ENCODE measurements at regions not wholly inside any gene's neighbourhood (a gene's known extent, or its start where the extent isn't known, plus 50 kb on each side); places are given as distances from the start of the nearest gene placed in this dataset.

DNA sequence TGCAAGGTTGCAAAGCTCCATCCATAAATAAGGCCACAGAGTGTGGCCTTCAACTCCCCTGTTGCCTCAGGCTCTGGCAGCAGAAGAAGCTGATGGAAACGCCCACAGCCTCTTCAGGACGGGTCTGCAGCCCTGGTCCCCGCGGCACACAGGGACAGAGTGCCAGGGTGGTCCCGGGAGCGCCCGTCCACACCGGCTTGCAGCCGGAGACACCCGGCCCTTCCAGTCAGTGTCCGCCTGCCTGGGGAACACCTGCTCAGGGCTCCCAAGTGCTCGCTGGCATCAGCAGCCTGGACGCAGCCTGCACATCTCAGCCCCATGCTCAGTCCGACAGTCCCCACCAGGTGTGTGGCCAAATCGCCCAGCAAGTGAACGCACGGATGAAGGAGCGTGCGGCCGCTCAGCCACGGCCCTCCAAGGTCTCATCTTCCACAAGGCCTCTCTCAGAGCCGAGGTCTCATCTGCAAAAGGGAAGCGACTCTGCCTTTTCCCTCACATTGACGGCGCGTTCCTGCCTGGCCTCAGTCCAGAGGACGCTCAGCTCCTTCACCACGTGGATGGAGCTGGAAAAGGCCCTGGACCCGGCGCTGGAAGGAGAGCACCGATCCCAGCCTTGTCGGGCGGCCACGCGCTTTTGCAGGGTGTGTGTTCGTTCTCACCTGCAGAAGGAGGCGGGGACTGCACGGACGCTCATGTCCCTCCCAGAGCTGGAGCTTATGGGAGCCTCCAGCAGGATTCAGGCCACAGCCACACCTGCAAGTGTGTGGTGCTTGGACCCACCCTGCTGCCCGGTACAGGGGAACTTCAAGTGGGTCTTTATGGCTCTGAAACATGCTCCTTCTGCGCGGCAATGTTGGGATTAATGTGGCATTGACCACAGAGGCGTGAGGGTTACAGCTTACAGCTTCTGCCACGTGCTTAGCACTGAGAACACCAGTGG is 180.4 kb downstream of the DLL1 start:
- no peak for DNase-seq

DNA sequence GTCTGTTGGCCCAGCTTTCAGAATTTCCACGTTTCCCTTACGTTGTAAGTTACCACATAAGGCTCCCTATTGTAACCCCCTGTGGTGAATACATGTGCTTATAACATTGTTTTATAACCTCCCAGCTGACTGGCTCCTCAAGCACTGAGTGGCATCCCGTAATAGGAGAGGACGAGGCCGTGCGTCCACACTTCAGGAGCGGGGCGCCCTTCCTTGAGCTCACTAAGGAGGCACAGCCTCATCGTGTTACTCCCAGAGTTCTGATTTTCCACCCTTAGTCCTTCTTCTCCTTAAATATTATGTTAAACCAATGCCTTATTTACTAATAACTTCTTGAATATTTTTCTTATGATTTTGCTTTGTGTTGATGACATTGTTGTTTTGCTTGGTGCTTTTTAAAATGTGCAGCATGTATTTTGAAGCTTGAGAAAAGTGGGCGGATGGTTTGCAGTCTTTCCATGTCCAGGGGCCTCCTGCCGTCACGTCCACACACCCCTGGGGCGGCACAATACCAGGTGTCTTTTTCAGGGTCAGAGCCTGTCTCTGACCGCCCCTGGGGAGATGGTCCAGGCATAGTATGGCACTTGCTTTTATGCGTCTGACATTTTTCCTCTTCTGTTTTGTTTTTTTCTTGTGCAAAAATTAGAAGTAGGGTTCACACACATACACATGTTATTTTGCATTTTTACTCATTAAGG is 181.8 kb downstream of the DLL1 start:
- no peak for DNase-seq

DNA sequence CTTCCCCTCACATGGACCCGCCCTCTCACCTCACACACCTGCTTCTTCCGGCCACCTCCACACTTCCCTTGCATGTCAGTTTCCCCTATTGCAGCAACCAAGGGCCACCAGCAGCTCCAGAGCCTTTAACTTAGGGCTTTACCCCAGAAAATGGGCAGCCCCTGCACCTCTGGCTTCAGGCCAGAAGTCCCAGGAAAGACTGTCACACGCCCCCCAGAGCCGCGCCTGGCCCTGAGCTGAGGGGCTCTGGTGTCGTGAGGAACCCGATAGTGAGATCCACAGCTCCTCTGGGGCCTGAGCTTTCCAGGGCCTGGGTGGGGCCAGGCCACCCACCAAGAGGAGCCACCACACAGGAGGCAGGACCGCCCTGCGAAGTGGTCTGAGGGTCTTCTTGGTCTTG is 182.4 kb downstream of the DLL1 start:
- no peak for DNase-seq

DNA sequence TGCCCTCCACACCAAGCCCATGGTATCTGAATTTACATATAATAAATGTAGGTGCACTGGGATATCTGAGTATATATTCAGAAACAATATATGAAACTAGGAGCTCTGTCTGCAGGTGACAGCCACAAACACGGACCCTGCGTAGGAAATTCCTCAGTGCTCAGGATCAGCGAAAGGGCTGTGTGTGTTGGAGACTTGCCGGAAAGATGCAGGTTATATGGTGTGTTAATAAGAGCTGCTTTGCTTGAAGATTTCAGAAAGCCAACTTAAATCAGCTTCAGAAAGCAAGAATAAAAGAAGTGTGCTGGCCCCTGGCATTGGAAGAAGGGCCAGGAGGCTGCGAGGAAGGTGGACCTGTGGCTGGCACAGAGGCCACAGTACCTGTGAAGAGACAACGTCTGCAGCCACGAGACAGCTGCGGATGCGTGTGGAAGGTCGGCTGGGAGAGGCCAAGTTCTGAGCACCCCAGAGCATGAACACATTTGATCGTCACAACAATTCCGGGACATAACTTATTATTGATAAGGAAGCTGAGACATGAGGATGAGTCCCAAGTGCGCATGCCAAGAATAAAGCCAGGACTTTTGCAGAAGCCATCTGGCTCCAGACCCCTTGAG is 183.2 kb downstream of the DLL1 start:
- no peak for DNase-seq

DNA sequence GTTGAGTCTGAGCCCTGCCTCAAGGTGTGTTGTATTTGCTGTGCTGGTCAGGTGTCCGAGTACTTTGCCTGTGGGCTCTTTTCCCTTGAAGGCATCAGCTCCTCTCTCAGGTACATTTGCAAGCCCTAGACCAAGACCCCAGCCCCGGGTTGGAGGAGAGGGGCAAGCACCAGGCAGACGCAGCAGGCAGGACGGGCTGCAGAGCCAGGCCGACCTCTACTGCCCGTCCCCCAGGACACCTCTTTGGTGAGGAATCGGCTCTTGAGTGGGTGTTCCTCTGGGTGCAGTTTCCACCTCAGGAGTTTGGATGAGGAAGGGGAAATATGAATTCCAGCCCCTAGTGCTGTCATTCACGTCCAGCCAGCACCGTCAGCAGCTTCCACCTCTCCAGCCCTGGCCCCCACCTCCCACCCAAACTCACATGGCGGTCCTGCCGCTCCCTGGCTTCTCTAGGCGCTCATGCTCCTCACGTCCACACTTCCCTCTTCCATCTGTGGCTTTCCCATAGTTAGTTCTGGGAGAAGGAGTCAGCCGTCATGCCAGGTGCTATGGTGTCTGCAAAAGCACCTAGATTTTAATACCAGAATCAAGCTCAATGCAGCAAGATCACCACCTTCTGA is 183.9 kb downstream of the DLL1 start:
- DNase-seq: no peak

DNA sequence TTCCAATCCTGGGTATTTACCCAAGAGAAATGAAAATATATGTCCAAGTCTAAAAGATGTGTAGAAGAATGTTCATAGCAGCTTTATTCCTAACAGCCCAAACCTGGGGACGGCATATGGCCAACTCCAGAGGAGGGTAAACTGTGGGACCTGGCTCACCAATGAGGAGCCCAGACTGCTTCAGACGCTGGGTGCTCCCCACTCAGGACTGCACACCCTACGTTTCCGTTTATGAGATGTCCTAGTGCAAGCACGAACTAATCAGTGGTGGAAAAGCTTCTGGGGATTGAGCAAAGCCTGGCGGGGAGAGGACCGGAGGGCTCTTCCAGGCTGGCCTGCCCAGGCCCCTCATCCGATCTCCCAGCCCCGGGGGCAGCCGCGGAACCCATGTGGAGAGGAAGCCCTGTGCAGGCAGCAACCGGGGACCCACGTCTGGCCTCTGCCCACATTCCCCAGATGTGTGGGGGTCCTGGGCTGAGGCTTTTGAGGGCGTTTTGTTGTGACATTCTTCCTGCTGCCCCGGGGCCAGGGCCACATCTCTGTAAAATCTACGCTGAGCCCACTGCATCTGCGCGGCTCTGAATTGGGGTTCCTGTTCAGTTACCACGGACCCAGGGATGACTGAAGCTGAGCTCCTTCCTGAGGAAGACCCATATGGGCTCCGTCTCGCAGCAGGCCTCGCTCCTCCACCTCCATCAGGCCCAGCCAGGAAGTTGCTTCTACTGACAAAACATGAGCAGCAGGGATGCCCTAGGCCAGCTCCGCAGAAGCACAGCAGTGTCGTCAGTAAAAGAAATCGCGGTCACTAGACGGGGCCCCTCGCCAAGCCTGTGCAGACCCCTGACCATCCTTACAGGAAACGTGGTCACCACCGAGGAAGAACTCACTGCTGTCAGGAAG is 188.0 kb downstream of the DLL1 start:
- DNase-seq: no peak

DNA sequence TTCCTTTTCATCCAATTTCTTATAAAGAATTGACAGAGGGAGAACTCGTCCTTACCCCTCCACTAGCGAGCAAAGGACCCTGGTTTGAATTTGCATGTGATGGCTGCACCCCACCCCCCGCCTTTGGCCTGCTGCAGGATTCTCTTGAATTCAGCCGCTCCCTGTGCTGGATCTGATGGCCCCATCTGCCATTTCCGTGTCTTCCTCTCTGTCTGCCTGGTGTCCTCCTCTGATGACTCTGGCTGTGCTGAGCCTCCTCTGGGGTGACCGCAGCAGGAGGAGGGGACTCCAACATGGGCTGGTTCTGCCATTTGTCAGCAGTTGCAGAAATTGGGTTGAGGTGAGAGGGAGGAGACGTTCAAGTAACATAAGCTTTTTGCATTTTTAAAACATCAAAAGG is 188.8 kb downstream of the DLL1 start:
- DNase-seq: no peak

DNA sequence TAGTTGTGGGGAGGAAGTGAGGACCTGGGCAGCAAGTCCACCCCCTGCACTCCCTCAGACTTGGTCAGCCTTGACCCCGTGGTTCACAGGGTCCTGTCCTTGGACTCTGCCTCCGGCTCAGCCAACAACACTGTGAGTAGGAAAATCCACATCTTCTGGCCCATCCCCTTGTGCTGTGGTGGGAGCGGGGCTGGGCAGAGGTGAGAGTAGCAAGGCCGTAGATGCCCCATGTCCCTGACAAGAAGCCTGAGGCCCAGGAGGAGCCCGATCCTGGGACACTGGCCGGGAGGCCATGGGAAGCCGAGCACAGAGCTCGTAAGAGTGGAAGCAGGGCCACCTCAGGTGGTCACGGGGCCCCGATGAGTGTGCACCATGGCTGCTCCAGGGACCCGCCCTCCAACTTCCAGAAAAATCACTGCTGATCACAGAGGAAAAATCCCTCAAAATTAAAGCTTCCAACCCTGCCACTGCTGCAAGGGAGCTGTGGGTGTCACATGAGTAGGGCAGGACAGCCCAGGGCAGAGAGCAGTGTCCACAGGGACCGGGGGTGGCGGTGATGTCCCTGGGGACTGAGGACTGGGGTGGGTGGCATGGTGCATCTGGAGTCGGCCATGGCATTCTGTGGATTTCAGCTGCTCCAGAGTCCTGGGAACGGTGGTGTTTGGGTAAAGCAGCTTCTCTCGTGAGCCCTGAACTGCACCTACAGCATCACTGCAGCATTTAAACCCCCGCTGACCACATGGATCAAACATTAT is 189.4 kb downstream of the DLL1 start:
- DNase-seq: no peak

DNA sequence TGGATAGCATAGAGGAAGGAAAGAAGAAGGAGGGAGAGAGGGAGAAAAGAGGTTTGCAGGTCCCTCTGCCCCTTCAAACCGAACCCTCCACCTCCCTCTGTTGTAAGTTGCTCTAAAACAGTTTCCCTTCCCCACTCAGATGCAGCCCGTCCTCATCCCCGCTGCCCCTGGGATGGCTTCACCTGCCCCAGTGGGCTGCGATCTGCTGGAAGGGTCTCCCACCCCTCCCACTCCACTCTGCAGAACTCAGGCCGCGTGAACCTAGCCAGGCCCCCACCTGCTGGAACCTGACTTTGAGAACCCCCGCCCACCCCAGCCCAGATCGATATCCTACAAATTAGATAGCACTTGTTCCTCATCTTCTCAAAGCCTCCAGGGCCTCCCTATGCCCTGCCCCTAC is 190.8 kb downstream of the DLL1 start:
- DNase-seq: no peak

DNA sequence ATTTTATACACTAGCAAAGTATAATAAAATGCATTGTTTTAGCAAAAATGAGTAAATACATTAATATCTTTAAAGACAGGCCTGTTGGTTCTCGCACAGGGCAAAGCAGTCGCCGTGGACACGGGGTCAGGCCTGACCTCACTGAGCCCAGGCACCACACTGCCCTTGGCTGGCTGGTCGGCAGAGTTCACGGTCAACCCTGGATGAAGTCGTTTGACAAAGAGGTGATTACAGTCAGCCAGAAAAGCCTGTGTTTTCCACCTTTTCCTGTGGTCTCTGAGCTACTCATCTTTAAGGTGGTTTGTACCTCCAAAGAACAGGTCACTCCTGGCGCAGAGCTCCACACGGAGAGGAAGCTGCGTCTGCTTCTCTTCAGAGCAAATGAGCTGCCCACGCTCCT is 191.5 kb downstream of the DLL1 start:
- DNase-seq: no peak

DNA sequence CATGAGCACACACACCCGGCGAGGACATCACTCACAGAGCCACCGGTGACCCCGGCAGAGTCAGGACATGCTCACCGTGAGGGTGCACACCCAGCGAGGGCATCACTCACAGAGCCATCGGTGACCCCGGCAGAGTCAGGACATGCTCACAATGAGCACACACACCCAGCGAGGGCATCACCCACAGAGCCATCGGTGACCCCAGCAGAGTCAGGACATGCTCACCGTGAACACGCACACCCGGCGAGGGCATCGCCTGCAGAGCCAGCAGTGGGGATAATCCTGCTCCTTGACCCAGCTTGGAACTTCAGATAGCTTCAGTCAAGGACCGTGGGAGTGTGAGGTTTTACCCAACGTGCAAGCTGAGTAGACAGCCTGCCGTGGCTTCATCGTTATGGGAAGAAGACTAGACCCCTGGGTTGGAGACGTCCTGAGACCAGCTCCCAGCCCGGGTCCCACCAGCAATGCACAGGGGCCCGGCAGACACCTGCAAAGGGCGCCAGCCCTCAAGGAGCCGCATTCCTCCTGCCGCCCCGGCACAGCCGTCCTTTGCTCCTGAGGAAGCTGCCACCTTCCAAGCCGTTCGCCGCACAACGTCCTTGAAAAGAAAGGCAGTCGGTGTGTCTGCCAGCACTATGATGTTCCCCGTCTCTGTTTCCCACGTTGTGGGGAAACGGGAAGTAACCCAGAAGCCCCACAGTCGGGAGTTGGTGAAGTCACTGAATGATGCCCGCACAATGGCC is 192.3 kb downstream of the DLL1 start:
- DNase-seq: no peak

DNA sequence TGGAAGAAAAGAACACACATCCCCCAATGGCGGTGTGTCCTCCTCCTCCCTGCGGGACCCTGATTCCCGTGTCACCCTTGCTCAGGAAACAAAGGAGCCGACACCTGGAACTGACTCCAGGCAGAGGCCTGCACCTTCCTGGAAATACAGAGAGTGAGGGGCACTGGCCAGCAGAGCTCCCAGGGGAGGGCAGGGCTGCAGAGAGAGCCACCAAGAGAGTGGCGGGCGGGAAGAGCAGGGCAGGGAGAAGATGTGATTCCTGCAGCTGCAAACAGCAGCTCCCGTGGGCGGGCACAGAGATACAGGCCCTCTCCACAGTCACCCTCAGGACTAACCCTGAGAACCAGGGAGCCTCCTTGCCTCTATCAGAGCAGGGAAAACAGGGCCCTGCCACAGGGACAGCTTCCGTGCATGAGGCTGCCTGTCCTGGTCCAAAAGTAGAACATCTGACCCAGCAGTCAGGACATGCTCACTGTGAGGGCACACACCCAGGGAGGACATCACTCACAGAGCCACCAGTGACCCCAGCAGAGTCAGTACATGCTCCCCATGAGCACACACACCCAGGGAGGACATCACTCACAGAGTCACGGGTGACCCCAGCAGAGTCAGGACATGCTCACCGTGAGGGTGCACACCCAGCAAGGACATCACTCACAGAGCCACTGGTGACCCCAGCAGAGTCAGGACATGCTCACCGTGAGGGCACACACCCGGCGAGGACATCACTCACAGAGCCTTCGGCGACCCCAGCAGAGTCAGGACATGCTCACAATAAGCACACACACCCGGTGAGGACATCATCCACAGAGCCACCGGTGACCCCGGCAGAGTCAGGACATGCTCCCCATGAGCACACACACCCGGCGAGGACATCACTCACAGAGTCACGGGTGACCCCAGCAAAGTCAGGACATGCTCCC is 193.1 kb downstream of the DLL1 start:
- DNase-seq: no peak

DNA sequence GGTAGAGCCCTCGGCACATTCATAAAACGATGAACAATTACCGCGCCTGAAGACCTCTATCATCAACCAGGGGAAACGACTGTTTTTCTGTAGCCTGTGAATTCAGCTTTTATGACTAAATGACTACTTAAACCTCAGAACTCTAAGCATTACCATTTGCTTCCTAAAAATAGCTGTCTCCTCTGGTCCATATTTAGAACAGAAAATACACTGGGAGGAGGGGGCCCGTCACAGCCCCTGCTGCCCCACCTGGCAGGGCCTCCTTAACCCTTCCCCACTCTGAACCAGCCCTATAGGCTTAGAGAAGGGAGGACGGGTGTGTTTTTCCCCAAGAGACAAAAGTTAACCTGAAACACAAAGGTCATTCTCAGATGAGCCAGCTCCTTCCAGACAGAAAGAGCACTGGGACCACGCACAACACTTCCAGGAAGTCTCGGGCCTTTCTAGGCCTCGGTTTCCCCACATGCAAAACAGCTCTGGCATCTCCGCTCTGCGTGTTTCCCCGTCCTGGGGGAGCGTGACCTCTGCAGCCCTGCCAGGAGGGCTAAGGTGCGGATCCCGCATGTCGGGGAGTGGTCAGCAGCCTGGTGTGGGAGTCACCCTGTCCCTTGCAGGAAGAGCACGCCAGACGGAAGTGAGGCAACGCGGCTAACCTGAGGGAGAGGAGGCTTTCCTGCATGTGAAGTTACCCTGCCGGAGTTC is 193.9 kb downstream of the DLL1 start:
- no peak for DNase-seq

DNA sequence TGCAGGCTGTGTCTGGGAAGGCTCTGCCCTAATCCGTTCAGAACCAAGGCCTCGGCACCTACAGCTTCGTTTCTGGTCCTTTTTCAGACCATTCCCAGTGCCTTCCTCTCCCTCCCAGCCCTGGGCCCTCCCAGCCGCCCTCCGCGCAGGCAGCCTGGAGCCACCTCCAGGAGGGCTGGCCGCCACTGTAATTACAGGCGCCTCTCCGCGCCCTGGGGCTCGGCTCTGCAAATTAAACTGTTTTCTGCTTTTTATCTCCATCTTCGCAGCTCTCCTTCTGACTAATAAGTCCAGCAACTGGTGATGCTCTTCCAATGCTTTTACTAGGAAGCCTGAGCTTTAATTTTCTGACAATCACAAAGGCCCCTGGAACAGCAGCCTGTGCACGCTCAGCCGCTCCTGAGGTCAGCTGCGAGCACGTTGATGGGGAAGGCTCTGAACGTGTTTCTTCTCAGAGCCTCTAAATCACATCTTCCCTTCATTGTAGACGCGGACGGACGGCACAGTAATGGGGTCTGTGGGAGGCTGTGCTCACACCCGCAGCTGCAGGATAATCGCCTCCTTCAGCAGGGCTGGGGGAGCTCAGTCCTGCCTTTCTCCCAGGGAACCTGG is 194.6 kb downstream of the DLL1 start:
- DNase-seq: no peak

DNA sequence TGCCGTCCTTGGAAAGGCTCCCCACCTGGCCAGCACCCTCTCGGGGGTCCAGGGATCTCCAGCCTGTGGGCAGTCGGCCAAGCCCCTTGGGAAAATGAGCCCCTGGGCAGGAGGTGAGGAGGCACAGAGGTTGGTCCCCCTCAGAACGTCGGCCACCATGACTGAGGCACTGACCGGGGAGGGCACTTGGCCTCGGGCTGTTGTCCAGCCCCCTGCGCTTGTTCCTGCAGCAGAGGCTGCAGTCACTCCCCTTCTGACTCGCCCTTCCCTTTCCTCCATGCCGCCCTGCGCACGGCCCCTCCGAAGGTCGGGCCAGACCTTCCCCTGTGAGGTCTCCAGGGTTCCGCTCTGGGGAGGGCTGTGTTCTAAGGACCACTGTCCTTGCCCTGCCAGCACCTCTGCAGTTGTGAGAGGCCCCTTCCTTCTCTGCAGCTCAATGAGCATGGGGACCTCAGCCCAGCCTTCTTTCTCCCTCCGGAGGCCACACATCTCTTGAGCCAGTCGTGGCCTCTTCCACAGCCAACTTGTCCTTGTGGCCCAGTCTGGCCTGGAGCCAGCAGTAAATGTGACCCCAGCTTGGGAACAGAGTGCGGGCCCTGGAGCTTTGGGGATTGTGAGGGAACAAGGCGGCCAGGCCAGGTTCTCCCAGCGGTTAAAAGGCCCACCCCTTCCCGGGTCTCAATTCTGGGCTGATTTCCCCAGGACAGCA is 195.5 kb downstream of the DLL1 start:
- DNase-seq: no peak

DNA sequence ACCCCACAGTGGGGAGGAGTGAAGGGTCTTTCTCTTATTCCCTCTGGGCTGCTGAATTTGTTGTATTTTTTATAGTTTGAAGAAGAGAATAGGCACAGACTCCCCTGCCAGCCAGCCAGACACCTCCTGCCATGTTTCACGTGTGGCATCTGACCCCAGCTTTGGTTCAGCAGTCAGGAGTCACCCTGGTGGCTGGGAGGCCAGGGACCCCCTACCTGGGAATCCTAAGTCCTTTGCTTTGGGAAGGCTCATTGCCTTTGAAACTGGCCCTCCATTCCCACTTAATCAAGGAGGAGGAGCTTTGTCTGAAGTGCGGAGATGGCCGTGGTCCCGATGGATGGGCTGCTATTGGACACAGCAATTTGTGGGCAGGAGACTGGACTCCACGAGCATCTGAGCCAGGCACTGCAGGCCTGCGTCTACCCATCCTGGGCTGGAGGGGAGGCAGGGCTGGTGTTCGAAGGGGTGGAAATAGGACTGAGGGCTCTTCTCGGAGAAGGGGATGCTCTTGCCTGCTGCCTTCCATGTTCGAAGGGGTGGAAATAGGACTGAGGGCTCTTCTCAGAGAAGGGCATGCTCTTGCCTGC is 196.1 kb downstream of the DLL1 start:
- DNase-seq: no peak

Data from CD4-positive, alpha-beta T cell treated with Interleukin-17A for 1 hour (primary cell).